Stimulated activated naive CD8-positive, alpha-beta T cell treated with anti-CD3 and anti-CD28 coated beads, Interleukin-15, Interleukin-2, amounts not matched to agents 100 U/mL and 50 U/mL, for 24 hours (primary cell): ENCODE measurements at regions not wholly inside any gene's neighbourhood (a gene's known extent, or its start where the extent isn't known, plus 50 kb on each side); places are given as distances from the start of the nearest gene placed in this dataset.

Experiments used
- ATAC-seq: fragments of 150-1000 bp; cut with Tn5 transposase; one replicate; pipeline ENCODE4 v1.10.0; 2021
- DNase-seq: peaks from one replicate; pipeline ENCODE4 v3.0.0; 2021

DNA sequence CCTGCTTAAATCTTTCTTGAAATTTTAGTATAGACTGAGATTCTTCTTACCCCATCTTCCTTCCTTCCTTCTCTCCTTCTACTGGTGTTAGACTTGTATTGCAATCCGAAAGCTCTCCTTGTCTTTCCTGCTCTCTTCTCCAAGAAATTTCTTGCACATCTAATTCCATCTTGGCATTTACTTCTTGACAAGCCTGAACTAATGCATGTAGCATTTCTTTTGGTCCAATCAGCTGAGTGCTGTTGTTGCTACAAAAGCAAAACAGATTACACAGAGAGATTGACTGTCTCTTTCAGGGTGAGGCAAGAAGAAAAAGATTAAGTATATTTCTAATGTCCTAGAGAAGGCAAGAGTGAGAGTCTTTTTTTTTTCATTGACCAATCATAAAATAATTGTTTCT, 51.6 kb upstream of the MAP1B start:
- DNase-seq, result no peak
- ATAC-seq, result no peak
